H1 (cell line): ENCODE measurements at regions not wholly inside any gene's neighbourhood (a gene's known extent, or its start where the extent isn't known, plus 50 kb on each side); places are given as distances from the start of the nearest gene placed in this dataset.

Experiments
- TF ChIP-seq, protein P1 (sequence below): IDR thresholded peaks from 2 replicates; pipeline ENCODE4 v1.6.1; 2011; ENCODE audit warnings: low read length, improper control_type of control experiment

DNA sequence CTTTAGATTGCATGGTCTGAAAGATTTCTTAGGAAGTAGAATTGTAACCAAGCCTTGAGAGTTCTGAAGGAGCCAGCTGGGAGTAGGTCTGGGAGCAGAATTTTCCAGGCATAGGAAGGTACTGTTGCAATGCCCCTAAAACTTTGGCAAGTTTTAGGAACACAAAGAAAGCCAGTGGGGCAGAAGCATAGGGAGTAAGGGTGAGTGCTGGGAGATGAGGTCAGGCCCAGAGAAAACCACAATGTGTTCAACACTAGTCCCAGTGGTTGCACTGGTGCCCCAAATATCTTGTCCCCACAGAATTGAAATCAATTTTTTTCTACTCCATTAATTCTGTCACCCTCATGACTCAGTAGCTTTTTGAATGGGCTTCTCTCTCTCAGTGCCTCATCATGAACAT, 120.7 kb upstream of the GALNT15 start (continued):
- TF ChIP-seq, protein P1, sequence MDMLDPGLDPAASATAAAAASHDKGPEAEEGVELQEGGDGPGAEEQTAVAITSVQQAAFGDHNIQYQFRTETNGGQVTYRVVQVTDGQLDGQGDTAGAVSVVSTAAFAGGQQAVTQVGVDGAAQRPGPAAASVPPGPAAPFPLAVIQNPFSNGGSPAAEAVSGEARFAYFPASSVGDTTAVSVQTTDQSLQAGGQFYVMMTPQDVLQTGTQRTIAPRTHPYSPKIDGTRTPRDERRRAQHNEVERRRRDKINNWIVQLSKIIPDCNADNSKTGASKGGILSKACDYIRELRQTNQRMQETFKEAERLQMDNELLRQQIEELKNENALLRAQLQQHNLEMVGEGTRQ, result no peak
- TF ChIP-seq, all 59 proteins: peak for 0
